B cell (primary cell): ENCODE measurements at regions not wholly inside any gene's neighbourhood (a gene's known extent, or its start where the extent isn't known, plus 50 kb on each side); places are given as distances from the start of the nearest gene placed in this dataset.

Source experiments
- ATAC-seq: fragments of 200-7000 bp; cut with Tn5 transposase; one replicate; pipeline ENCODE4 v1.10.0; 2021; ENCODE audit warnings: low read depth, mild to moderate bottlenecking, moderate number of reproducible peaks, moderate library complexity
- CTCF ChIA-PET: fragments of 350-600 bp; sonication (Branson Sonifier 250); formaldehyde crosslinking; loops from one replicate; lab custom pipeline; 2021; ENCODE audit warnings: antibody characterized with exemption, inconsistent platforms; lab: Charles Lee
- POLR2A ChIA-PET: fragments of 350-600 bp; sonication (Branson Sonifier 250); formaldehyde crosslinking; loops from one replicate; lab custom pipeline; 2021; ENCODE audit warnings: antibody characterized with exemption; lab: Charles Lee
- DNase-seq: peaks from one replicate; pipeline ENCODE4 v3.0.0; 2013
- H2AFZ ChIP-seq: 2 replicates; pipeline ENCODE4 v1.6.1; 2012; ENCODE audit warnings: mild to moderate bottlenecking, low read depth, low read length; ENCODE audit not compliant: insufficient read depth, poor library complexity, severe bottlenecking
- H3K27ac ChIP-seq, 2 donors: 1 replicate in 1 of 2; 2 replicates in 1 of 2; pipeline ENCODE4 v1.5.1; 2012 to 2013; ENCODE audit warnings: low read length in 2 of 2, mild to moderate bottlenecking in 2 of 2, moderate library complexity in 1 of 2
- H3K27me3 ChIP-seq, 4 experiments: fragments of 200-600 bp in 1 of 4; sonication (generic) in 1 of 4; replicated peaks in 1 of 4; 1 replicate in 2 of 4; 2 replicates in 2 of 4; pipeline versions ENCODE4 v1.6.1 to v1.7.0; 2013 to 2016; ENCODE audit warnings: low read length in 3 of 4, mild to moderate bottlenecking in 2 of 4, mixed read lengths in 1 of 4, moderate library complexity in 1 of 4; ENCODE audit not compliant: insufficient read depth in 4 of 4, control insufficient read depth in 3 of 4; ENCODE audit errors: control extremely low read depth in 1 of 4
- H3K36me3 ChIP-seq, 2 experiments: replicated peaks in 1 of 2; 1 replicate in 1 of 2; 2 replicates in 1 of 2; pipeline versions ENCODE4 v1.6.1 to v1.7.1; 2013; ENCODE audit warnings: low read length in 1 of 2; ENCODE audit not compliant: insufficient read depth in 2 of 2, control insufficient read depth in 1 of 2; ENCODE audit errors: control extremely low read depth in 1 of 2, extremely low read depth in 1 of 2
- H3K4me1 ChIP-seq, 2 donors: fragments of 200-600 bp in 1 of 2; sonication (generic) in 1 of 2; 1 replicate in 1 of 2; 2 replicates in 1 of 2; pipeline versions ENCODE4 v1.5.1 to v1.6.1; 2013 to 2017; ENCODE audit warnings: low read length in 2 of 2; ENCODE audit not compliant: control insufficient read depth in 2 of 2, insufficient read depth in 2 of 2
- H3K4me2 ChIP-seq: replicated peaks from 2 replicates; pipeline ENCODE3; 2012; ENCODE audit warnings: mild to moderate bottlenecking, low read depth, low read length; ENCODE audit not compliant: poor library complexity, severe bottlenecking
- H3K4me3 ChIP-seq, 5 experiments: fragments of 200-600 bp in 1 of 5; sonication (generic) in 1 of 5; 1 replicate in 3 of 5; 2 replicates in 2 of 5; pipeline versions ENCODE4 v1.5.1 to v1.7.0; 2011 to 2016; ENCODE audit warnings: low read length in 4 of 5, mild to moderate bottlenecking in 4 of 5, low read depth in 2 of 5, control low read depth in 1 of 5, moderate library complexity in 1 of 5; ENCODE audit not compliant: insufficient read depth in 1 of 5; ENCODE audit errors: control extremely low read depth in 1 of 5, extremely low read depth in 1 of 5
- H3K79me2 ChIP-seq: fragments of 200-600 bp; sonication (generic); one replicate; pipeline ENCODE4 v1.6.0; 2016; ENCODE audit warnings: low read length; ENCODE audit not compliant: control insufficient read depth, insufficient read depth
- H3K9ac ChIP-seq: fragments of 200-600 bp; sonication (generic); 2 replicates; pipeline ENCODE4 v1.6.1; 2017; ENCODE audit warnings: mild to moderate bottlenecking, low read length, moderate library complexity
- H3K9me3 ChIP-seq, 3 donors: one replicate each; pipeline versions ENCODE4 v1.6.1 to v1.7.1; 2013; ENCODE audit warnings: low read length in 2 of 3; ENCODE audit not compliant: control insufficient read depth in 2 of 3, insufficient read depth in 1 of 3; ENCODE audit errors: control extremely low read depth in 1 of 3
- H4K20me1 ChIP-seq: 2 replicates; pipeline ENCODE4 v1.6.0; 2012; ENCODE audit warnings: mild to moderate bottlenecking, low read length; ENCODE audit not compliant: insufficient read depth, control insufficient read depth, poor library complexity, severe bottlenecking
- H3K27ac Mint-ChIP-seq: one replicate; pipeline ENCODE4 v1.8.0; 2021; ENCODE audit warnings: mixed read lengths
- H3K27me3 Mint-ChIP-seq: one replicate; pipeline ENCODE4 v1.8.0; 2021; ENCODE audit warnings: mixed read lengths
- H3K4me1 Mint-ChIP-seq: one replicate; pipeline ENCODE4 v1.8.0; 2021; ENCODE audit warnings: mixed read lengths
- H3K4me3 Mint-ChIP-seq: one replicate; pipeline ENCODE4 v1.8.0; 2021; ENCODE audit warnings: mixed read lengths
- H3K9me3 Mint-ChIP-seq: one replicate; pipeline ENCODE4 v1.8.0; 2022; ENCODE audit warnings: mixed read lengths; ENCODE audit not compliant: insufficient read depth
- EZH2 ChIP-seq: IDR thresholded peaks from 2 replicates; pipeline ENCODE4 v1.6.1; 2012; ENCODE audit warnings: borderline replicate concordance, low read depth, mild to moderate bottlenecking, moderate library complexity, low read length; ENCODE audit not compliant: insufficient read depth, poor library complexity, severe bottlenecking
- WGBS: methylation state at CpG from one replicate; pipeline ENCODE4 v1.1.5; 2013; ENCODE audit warnings: missing lambda C conversion rate; ENCODE audit not compliant: insufficient coverage; 5-methylcytosine and 5-hydroxymethylcytosine counted together
- intact Hi-C: fragments of 100-400 bp; cut with micrococcal nuclease; formaldehyde crosslinking; loops from one replicate; pipeline ENCODE4 v1.10.0; 2022
- TF ChIP-seq, protein P1 (sequence below): fragments of 200-600 bp; IDR thresholded peaks from one replicate; pipeline ENCODE4 v1.8.0; 2022; ENCODE audit warnings: antibody characterized with exemption, mild to moderate bottlenecking

DNA sequence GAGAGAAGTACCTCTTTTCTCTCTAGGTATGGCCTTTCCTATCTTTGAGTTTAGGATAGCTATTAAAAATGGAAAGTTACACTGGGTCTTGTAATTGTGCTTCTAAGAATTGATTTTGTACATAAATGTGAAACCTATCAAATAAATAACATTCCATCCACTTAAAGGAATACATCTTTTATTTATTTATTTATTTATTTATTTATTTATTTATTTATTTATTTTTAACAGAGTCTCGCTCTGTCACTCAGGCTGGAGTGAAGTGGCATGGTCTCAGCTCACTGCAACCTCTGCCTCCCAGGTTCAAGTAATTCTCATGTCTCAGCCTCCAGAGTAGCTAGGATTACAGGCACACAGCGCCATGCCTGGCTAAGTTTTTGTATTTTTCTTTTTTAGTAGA, 1114.0 kb upstream of the EEF2KMT start:
- POLR2A ChIA-PET: no interaction called here
- intact Hi-C loops: no loop called here
- H3K4me1 ChIP-seq: no peaks in the 10 kb centered on the region
- Mint-ChIP-seq H3K9me3 (peaks cover 4% of the 10 kb centered on the region), H3K27me3 (no peaks in the 10 kb centered on the region), H3K4me3 (no peak overlapping the region), H3K27ac (no peak overlapping the region), H3K4me1 (no peaks in the 10 kb centered on the region)
- H3K4me2 ChIP-seq: no peak overlapping the region
- H3K36me3 ChIP-seq: no peaks in the 10 kb centered on the region
- no peaks in the 10 kb centered on the region for H4K20me1 ChIP-seq
- H3K9ac ChIP-seq: no peak overlapping the region
- no peak for ATAC-seq
- no peaks in the 10 kb centered on the region for H3K9me3 ChIP-seq
- H3K4me3 ChIP-seq: no peak overlapping the region
- no peak overlapping the region for H2AFZ ChIP-seq
- 100% methylated on average over 1 of the region's 2 CpGs for WGBS
- DNase-seq: no peak
- no peaks in the 10 kb centered on the region for H3K79me2 ChIP-seq
- CTCF ChIA-PET: no interaction called here
- no peaks in the 10 kb centered on the region for H3K27me3 ChIP-seq
- TF ChIP-seq, protein P1, sequence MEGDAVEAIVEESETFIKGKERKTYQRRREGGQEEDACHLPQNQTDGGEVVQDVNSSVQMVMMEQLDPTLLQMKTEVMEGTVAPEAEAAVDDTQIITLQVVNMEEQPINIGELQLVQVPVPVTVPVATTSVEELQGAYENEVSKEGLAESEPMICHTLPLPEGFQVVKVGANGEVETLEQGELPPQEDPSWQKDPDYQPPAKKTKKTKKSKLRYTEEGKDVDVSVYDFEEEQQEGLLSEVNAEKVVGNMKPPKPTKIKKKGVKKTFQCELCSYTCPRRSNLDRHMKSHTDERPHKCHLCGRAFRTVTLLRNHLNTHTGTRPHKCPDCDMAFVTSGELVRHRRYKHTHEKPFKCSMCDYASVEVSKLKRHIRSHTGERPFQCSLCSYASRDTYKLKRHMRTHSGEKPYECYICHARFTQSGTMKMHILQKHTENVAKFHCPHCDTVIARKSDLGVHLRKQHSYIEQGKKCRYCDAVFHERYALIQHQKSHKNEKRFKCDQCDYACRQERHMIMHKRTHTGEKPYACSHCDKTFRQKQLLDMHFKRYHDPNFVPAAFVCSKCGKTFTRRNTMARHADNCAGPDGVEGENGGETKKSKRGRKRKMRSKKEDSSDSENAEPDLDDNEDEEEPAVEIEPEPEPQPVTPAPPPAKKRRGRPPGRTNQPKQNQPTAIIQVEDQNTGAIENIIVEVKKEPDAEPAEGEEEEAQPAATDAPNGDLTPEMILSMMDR: no peak
- no peak for TF ChIP-seq EZH2
- H3K27ac ChIP-seq: no peak overlapping the region

DNA sequence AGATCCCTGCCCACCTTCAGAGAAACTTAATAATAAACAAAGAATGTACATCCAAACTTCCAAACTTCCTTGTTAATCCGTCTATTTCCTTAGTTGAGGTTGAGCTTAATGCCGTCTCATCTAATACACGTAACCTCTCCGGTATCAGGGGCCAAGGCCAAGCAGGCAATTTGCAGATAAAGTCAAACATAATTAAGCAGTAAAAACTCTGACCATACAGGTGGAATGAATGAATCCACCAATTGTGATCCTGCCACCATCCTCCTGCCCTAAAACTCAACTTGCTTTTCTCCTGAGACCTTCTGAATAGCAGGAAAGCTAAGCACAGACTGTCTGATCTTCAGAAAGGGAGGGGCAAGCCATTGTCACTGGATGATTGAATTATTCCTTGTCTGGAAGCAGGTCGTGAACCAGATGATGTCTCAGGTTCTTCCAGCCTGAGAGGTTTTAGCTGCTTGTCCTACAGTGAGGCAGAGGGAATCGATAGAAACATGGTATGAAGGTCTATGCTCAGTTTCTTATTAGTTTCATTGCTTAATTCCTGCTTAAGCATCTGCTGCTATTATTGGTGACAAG, 1111.8 kb upstream of the EEF2KMT start:
- Histone ChIP-seq H3K4me3 (no peak overlapping the region), H3K9me3 (no peaks in the 10 kb centered on the region), H2AFZ (no peak overlapping the region), H3K36me3 (no peaks in the 10 kb centered on the region), H3K79me2 (no peaks in the 10 kb centered on the region), H3K27me3 (no peaks in the 10 kb centered on the region), H3K9ac (no peak overlapping the region), H4K20me1 (no peaks in the 10 kb centered on the region), H3K4me1 (no peaks in the 10 kb centered on the region), H3K27ac (no peak overlapping the region), H3K4me2 (no peak overlapping the region)
- DNase-seq (no peak), ATAC-seq (no peak)
- Mint-ChIP-seq H3K27me3 (no peaks in the 10 kb centered on the region), H3K27ac (no peak overlapping the region), H3K4me3 (no peak overlapping the region), H3K9me3 (peaks cover 4% of the 10 kb centered on the region), H3K4me1 (no peaks in the 10 kb centered on the region)
- ChIA-PET CTCF (no interaction called here), POLR2A (no interaction called here)
- TF ChIP-seq, protein P1: no peak
- TF ChIP-seq EZH2: no peak
- 60% methylated on average over 5 of the region's 6 CpGs for WGBS
- intact Hi-C loops: no loop called here
